Central memory CD8-positive, alpha-beta T cell (primary cell): ENCODE measurements at regions not wholly inside any gene's neighbourhood (a gene's known extent, or its start where the extent isn't known, plus 50 kb on each side); places are given as distances from the start of the nearest gene placed in this dataset.
"Not testable (repeated sequence)": the region's sequence is repeated elsewhere in the genome, so short reads cannot be mapped to it uniquely, and the experiment has no call there.

Experiments used
- ATAC-seq: fragments of 150-1000 bp; cut with Tn5 transposase; replicated peaks from 2 replicates; pipeline ENCODE4 v1.10.0; 2022; ENCODE audit warnings: mild to moderate bottlenecking, moderate FRiP score, moderate number of reproducible peaks; ENCODE audit not compliant: poor library complexity, severe bottlenecking; ENCODE audit errors: extremely low read depth
- DNase-seq, 2 donors: peaks; one replicate each; pipeline ENCODE4 v3.0.0; 2021; ENCODE audit warnings: low spot score in 2 of 2
- H3K27ac Mint-ChIP-seq: one replicate; pipeline ENCODE4 v1.8.0; 2022; ENCODE audit warnings: low read depth, mild to moderate bottlenecking, moderate library complexity, mixed read lengths
- H3K27me3 Mint-ChIP-seq: one replicate; pipeline ENCODE4 v1.8.0; 2022; ENCODE audit warnings: mixed read lengths
- H3K36me3 Mint-ChIP-seq: one replicate; pipeline ENCODE4 v1.8.0; 2022; ENCODE audit warnings: mild to moderate bottlenecking, moderate library complexity, mixed read lengths; ENCODE audit not compliant: insufficient read depth
- H3K4me1 Mint-ChIP-seq: one replicate; pipeline ENCODE4 v1.8.0; 2022; ENCODE audit warnings: mixed read lengths
- H3K4me3 Mint-ChIP-seq: one replicate; pipeline ENCODE4 v1.8.0; 2022; ENCODE audit warnings: mild to moderate bottlenecking, moderate library complexity, mixed read lengths
- H3K9me3 Mint-ChIP-seq: one replicate; pipeline ENCODE4 v1.8.0; 2022; ENCODE audit warnings: mixed read lengths

- ATAC-seq (no peak), DNase-seq (no peak)
- no peak overlapping the region for H3K4me3 Mint-ChIP-seq
- H3K36me3 Mint-ChIP-seq, result peaks cover 1% of the 10 kb centered on the region
- H3K27me3 Mint-ChIP-seq, result peaks cover under 1% of the 10 kb centered on the region
- no peak overlapping the region for H3K27ac Mint-ChIP-seq
- H3K4me1 Mint-ChIP-seq, result no peaks in the 10 kb centered on the region
- H3K9me3 Mint-ChIP-seq, result no peaks in the 10 kb centered on the region
Measured at GRCh38 chr10:31129271-31129670, 97.6 kb upstream of the ZNF438 start.

GRCh38 chr10:31129880-31130405, 98.3 kb upstream of the ZNF438 start:
- H3K4me3 Mint-ChIP-seq, result no peak overlapping the region
- DNase-seq (no peak), ATAC-seq (no peak)
- peaks cover 1% of the 10 kb centered on the region for H3K36me3 Mint-ChIP-seq
- no peaks in the 10 kb centered on the region for H3K27me3 Mint-ChIP-seq
- no peaks in the 10 kb centered on the region for H3K9me3 Mint-ChIP-seq
- H3K27ac Mint-ChIP-seq, result no peak overlapping the region
- H3K4me1 Mint-ChIP-seq, result no peaks in the 10 kb centered on the region

- ATAC-seq (no peak), DNase-seq (no peak)
- no peaks in the 10 kb centered on the region for H3K9me3 Mint-ChIP-seq
- H3K27ac Mint-ChIP-seq, result no peak overlapping the region
- no peaks in the 10 kb centered on the region for H3K4me1 Mint-ChIP-seq
- no peak overlapping the region for H3K4me3 Mint-ChIP-seq
- peaks cover 1% of the 10 kb centered on the region for H3K36me3 Mint-ChIP-seq
- H3K27me3 Mint-ChIP-seq, result no peaks in the 10 kb centered on the region
Measured at GRCh38 chr10:31130406-31130805, 98.7 kb upstream of the ZNF438 start.

- Mint-ChIP-seq H3K4me1 (no peaks in the 10 kb centered on the region), H3K4me3 (no peak overlapping the region), H3K27me3 (no peaks in the 10 kb centered on the region), H3K27ac (no peak overlapping the region), H3K36me3 (peaks cover 1% of the 10 kb centered on the region), H3K9me3 (no peaks in the 10 kb centered on the region)
- no peak for DNase-seq
- no peak for ATAC-seq
Measured at GRCh38 chr10:31131251-31131650, 99.6 kb upstream of the ZNF438 start.

- H3K4me1 Mint-ChIP-seq, result peaks cover 7% of the 10 kb centered on the region
- DNase-seq, result no peak
Measured at GRCh38 chr10:31132681-31133244, 101.1 kb upstream of the ZNF438 start.

GRCh38 chr10:31133251-31133791, 101.7 kb upstream of the ZNF438 start:
- H3K4me3 Mint-ChIP-seq, result peak overlapping the region; percentile 45

More at GRCh38 chr10:31132681-31133244, 101.1 kb upstream of the ZNF438 start:
- H3K27me3 Mint-ChIP-seq, result no peaks in the 10 kb centered on the region
- H3K27ac Mint-ChIP-seq, result no peak overlapping the region
- peak overlapping the region; percentile 45 for H3K4me3 Mint-ChIP-seq
- peaks cover 1% of the 10 kb centered on the region for H3K36me3 Mint-ChIP-seq
- no peaks in the 10 kb centered on the region for H3K9me3 Mint-ChIP-seq
- ATAC-seq, result no peak

GRCh38 chr10:31133792-31134310, 102.2 kb upstream of the ZNF438 start:
- peak overlapping the region; percentile 45 for H3K4me3 Mint-ChIP-seq
- H3K9me3 Mint-ChIP-seq, result no peaks in the 10 kb centered on the region
- no peaks in the 10 kb centered on the region for H3K27me3 Mint-ChIP-seq
- H3K36me3 Mint-ChIP-seq, result peaks cover 1% of the 10 kb centered on the region
- no peak overlapping the region for H3K27ac Mint-ChIP-seq
- DNase-seq, result peak in 1 of 2 donors; percentile 16
- peaks cover 7% of the 10 kb centered on the region for H3K4me1 Mint-ChIP-seq
- ATAC-seq, result peak; percentile 56

More at GRCh38 chr10:31133251-31133791, 101.7 kb upstream of the ZNF438 start:
- Mint-ChIP-seq H3K4me1 (peaks cover 7% of the 10 kb centered on the region), H3K27ac (no peak overlapping the region), H3K27me3 (no peaks in the 10 kb centered on the region), H3K9me3 (no peaks in the 10 kb centered on the region), H3K36me3 (peaks cover 1% of the 10 kb centered on the region)
- ATAC-seq (peak; percentile 44), DNase-seq (no peak)

- no peak for ATAC-seq
- peaks cover 1% of the 10 kb centered on the region for H3K36me3 Mint-ChIP-seq
- peak overlapping the region; percentile 45 for H3K4me3 Mint-ChIP-seq
- H3K27ac Mint-ChIP-seq, result no peak overlapping the region
- no peaks in the 10 kb centered on the region for H3K9me3 Mint-ChIP-seq
- H3K4me1 Mint-ChIP-seq, result peaks cover 7% of the 10 kb centered on the region
- H3K27me3 Mint-ChIP-seq, result no peaks in the 10 kb centered on the region
- DNase-seq, result no peak
Measured at GRCh38 chr10:31134311-31134952, 102.8 kb upstream of the ZNF438 start.

GRCh38 chr10:31135171-31135570, 103.5 kb upstream of the ZNF438 start:
- Mint-ChIP-seq H3K4me1 (peaks cover 7% of the 10 kb centered on the region), H3K27ac (no peak overlapping the region), H3K27me3 (no peaks in the 10 kb centered on the region), H3K36me3 (no peaks in the 10 kb centered on the region), H3K4me3 (peak overlapping the region; percentile 45), H3K9me3 (no peaks in the 10 kb centered on the region)
- DNase-seq (no peak), ATAC-seq (no peak)

GRCh38 chr10:31135791-31136190, 104.1 kb upstream of the ZNF438 start:
- ATAC-seq, H3K27ac Mint-ChIP-seq, DNase-seq, H3K27me3 Mint-ChIP-seq, H3K4me3 Mint-ChIP-seq, H3K36me3 Mint-ChIP-seq, H3K4me1 Mint-ChIP-seq, H3K9me3 Mint-ChIP-seq: not testable (repeated sequence)

- H3K4me1 Mint-ChIP-seq, result peaks cover 7% of the 10 kb centered on the region
- H3K36me3 Mint-ChIP-seq, result no peaks in the 10 kb centered on the region
- no peaks in the 10 kb centered on the region for H3K9me3 Mint-ChIP-seq
- H3K27me3 Mint-ChIP-seq, result no peaks in the 10 kb centered on the region
- ATAC-seq (no peak), DNase-seq (no peak)
- no peak overlapping the region for H3K27ac Mint-ChIP-seq
- no peak overlapping the region for H3K4me3 Mint-ChIP-seq
Measured at GRCh38 chr10:31136386-31136785, 104.7 kb upstream of the ZNF438 start.

GRCh38 chr10:31136930-31137885, 105.5 kb upstream of the ZNF438 start:
- H3K27ac Mint-ChIP-seq, result no peak overlapping the region
- ATAC-seq, result no peak
- no peaks in the 10 kb centered on the region for H3K36me3 Mint-ChIP-seq
- no peaks in the 10 kb centered on the region for H3K27me3 Mint-ChIP-seq
- H3K9me3 Mint-ChIP-seq, result no peaks in the 10 kb centered on the region
- peaks cover 7% of the 10 kb centered on the region for H3K4me1 Mint-ChIP-seq
- no peak for DNase-seq
- no peak overlapping the region for H3K4me3 Mint-ChIP-seq
